ENCODE measurements at regions not wholly inside any gene's neighbourhood (a gene's known extent, or its start where the extent isn't known, plus 50 kb on each side); places are given as distances from the start of the nearest gene placed in this dataset.

GRCh38 chr6:4192627-4193026 is 57.3 kb upstream of the ECI2 start:
- TF ChIP-seq, protein P1, sequence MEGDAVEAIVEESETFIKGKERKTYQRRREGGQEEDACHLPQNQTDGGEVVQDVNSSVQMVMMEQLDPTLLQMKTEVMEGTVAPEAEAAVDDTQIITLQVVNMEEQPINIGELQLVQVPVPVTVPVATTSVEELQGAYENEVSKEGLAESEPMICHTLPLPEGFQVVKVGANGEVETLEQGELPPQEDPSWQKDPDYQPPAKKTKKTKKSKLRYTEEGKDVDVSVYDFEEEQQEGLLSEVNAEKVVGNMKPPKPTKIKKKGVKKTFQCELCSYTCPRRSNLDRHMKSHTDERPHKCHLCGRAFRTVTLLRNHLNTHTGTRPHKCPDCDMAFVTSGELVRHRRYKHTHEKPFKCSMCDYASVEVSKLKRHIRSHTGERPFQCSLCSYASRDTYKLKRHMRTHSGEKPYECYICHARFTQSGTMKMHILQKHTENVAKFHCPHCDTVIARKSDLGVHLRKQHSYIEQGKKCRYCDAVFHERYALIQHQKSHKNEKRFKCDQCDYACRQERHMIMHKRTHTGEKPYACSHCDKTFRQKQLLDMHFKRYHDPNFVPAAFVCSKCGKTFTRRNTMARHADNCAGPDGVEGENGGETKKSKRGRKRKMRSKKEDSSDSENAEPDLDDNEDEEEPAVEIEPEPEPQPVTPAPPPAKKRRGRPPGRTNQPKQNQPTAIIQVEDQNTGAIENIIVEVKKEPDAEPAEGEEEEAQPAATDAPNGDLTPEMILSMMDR (IDR thresholded peaks at IDR 0.05; ENCODE audit: extremely low read depth in 1 of 2, insufficient read depth in 1 of 2, low read depth in 1 of 2, low read length in 2 of 2), result no peak
- TF ChIP-seq EZH2 (IDR thresholded peaks at IDR 0.05; ENCODE audit: borderline replicate concordance, low read depth, low read length, severe bottlenecking) (no peak), JUN (IDR thresholded peaks at IDR 0.05; ENCODE audit: borderline replicate concordance, insufficient read depth, insufficient read length, low read depth) (no peak), MAX (IDR thresholded peaks at IDR 0.05; ENCODE audit: insufficient read depth, insufficient read length) (no peak), POLR2AphosphoS5 (IDR thresholded peaks at IDR 0.05; ENCODE audit: insufficient read depth, low read depth, low read length) (no peak), FOS (IDR thresholded peaks at IDR 0.05; ENCODE audit: borderline replicate concordance, insufficient read depth, low read length) (no peak), POLR2A (IDR thresholded peaks at IDR 0.05; ENCODE audit: low read depth, low read length) (no peak), GATA2 (IDR thresholded peaks at IDR 0.05; ENCODE audit: insufficient read depth, insufficient read length, low read depth, low read length) (no peak)
